Middle frontal gyrus (tissue), 1 donor: ENCODE measurements at regions not wholly inside any gene's neighbourhood (a gene's known extent, or its start where the extent isn't known, plus 50 kb on each side); places are given as distances from the start of the nearest gene placed in this dataset.

Experiments used
- DNase-seq: peaks from one replicate; pipeline ENCODE4 v3.0.0-alpha.2; 2015; ENCODE audit warnings: low spot score; ENCODE audit errors: extremely low spot score

GRCh38 chr4:27182211-27182610, 321.6 kb downstream of the STIM2 start:
- DNase-seq = no peak

GRCh38 chr4:27184508-27185155, 324.0 kb downstream of the STIM2 start:
- no peak for DNase-seq

- DNase-seq = no peak
These were observed 326.1 kb downstream of the STIM2 start for GRCh38 chr4:27186710-27187109.

DNA sequence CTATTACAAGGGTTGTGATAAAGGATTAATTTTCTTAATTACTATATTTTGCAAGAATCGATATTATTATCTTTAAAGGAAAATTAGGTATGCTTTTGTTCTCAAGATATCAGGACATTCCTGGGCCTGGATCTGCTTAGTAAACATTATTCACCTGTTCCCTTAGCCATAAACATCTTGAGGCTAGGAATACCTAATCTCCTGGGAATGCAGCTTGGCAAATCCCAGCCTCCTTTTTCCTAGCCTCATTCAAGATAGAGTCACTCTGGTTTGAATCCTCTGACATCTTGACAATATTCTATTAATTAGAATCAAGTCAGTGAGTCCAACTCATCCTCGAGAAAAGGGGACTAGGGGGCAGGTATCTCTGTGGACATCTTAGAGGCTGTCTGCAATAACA, 327.1 kb downstream of the STIM2 start:
- no peak for DNase-seq

DNA sequence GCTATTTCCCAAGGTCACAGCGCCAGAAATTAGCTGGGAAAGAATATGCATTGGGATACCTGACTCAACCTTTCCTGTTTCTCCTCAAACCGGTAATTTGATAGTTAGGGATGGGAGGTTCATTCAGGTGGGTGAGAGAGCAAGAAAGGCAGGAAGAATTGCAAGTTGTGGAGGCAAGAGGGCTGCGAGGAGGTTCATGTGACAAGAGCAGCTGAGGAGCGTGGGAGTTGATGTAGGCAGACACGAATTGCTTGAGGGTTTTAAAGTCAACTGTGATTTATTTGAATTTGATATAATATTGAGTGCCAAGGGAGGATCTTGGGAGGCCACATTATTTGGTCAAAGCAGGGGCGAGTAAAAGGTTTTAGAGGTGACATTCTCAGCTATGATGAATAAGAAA, 329.0 kb downstream of the STIM2 start:
- DNase-seq = no peak

DNA sequence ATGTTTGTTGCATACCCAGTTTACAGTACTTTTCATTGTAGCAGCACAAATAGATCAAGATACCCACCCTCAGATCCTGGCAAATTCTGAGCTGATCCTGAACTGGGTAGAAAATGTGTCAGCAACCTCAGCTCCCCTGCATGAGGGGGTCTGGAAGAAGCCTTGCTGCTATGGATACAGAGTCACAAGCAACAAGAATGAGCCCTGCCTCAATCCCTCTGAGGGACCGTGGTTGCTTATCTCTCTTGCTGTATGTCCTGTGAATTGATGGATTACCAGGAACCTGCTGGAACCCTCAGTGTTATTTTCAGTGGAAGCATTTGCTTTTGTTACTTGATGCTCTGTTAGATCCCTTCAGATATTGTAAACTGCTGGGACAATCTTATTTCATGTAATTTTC, 331.0 kb downstream of the STIM2 start:
- DNase-seq = no peak

DNA sequence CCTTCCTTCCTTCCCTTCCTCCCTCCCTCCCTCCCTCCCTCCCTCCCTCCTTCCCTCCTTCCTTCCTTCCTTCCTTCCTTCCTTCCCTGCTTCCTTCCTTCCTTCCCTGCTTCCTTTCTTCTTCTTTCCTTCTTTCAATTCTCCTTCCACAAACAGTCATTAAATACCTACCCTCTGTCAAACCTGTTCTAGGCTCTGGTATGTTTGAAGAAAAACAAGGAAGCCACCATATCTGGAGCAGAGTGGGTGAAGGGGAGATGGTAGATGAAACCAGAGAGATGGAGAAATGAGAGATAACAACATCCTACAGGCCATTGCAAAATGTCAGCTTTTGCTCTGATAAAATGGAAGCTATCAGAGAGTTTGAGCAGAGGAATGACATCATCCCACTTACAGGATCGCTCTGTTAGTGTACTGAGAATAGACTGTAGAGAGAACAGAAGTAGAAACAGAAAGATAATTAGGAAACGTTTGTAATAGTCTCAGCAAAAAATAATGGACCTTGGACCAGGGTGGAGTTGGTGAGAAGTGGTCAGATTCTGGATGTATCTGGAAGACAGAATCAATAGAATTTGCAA, 334.0 kb downstream of the STIM2 start:
- DNase-seq = no peak

- no peak for DNase-seq
These were observed 337.6 kb downstream of the STIM2 start for GRCh38 chr4:27198246-27198645.

- no peak for DNase-seq
These were observed 338.3 kb downstream of the STIM2 start for GRCh38 chr4:27198971-27199370.

DNA sequence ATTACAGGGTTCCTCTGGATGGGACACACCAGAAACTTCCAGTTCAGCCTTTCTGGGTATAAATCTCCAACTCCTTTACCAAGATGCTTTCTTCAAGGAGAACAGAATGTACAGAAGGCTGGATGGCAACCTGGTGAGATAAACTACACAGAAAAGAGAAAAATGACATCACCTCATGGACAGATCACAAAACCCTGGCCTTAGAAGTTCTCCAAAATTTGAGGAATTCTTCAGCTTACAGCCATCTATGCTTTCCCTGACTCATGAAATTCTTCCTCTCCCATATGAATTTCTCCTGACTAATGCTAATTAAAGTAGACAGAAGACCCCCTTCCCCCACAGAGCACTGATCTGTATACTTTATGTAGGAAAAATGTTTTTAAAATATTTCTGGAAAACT, 345.4 kb downstream of the STIM2 start:
- no peak for DNase-seq

- no peak for DNase-seq
These were observed 350.3 kb downstream of the STIM2 start for GRCh38 chr4:27210956-27211355.

- DNase-seq = no peak
These were observed 353.4 kb downstream of the STIM2 start for GRCh38 chr4:27214010-27214409.

DNA sequence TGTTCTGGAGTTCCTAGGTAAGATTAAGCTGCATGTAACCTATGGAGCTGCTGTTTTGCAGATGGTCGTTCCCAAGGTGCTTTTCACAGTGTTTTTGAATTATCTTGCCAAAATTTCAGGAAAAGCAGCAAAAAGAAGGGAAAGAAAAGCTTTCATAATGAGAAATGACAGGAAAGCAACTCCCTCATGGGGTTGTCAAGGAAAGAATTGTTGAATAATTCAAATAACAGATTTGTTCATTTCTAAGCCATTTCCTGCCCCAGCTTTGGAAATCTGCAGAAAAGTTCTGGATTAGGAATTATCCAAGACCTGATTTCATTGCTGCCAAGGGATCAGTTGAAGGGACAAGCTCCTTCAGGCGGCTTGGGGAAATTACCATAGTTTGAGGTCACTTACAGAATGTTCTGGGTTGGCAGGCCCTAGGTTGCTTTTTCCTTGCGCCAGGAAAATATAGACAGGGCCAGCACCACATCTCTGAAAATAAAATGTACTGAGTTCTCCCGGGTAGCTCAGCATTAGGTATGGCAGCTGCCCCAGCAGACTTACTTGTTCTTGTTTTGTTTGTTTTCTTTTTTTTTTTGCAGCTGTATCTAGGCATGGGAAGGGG, 354.7 kb downstream of the STIM2 start:
- no peak for DNase-seq

GRCh38 chr4:27217261-27217769, 356.7 kb downstream of the STIM2 start:
- no peak for DNase-seq

GRCh38 chr4:27218013-27218412, 357.4 kb downstream of the STIM2 start:
- DNase-seq = no peak

DNA sequence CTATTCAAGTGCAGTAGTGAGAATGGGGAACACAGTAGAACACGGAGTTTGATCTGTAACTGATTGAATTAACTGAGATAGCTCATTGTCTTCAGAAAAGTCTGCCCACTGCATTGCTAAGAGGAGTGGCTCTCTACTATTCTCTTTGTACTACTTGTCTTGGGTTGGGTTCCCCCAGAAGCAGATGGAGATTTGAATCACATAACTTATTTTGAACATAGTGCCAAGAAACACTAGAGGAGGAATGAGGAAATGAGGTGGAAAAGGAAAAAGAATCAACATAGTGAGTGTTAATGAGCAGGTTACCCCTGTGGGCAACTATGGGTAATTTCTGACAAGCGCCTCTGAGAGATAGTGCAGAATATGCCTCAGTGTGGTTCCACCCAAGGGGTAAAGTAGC, 362.7 kb downstream of the STIM2 start:
- DNase-seq = no peak

- DNase-seq = no peak
These were observed 372.9 kb downstream of the STIM2 start for GRCh38 chr4:27233531-27233930.

DNA sequence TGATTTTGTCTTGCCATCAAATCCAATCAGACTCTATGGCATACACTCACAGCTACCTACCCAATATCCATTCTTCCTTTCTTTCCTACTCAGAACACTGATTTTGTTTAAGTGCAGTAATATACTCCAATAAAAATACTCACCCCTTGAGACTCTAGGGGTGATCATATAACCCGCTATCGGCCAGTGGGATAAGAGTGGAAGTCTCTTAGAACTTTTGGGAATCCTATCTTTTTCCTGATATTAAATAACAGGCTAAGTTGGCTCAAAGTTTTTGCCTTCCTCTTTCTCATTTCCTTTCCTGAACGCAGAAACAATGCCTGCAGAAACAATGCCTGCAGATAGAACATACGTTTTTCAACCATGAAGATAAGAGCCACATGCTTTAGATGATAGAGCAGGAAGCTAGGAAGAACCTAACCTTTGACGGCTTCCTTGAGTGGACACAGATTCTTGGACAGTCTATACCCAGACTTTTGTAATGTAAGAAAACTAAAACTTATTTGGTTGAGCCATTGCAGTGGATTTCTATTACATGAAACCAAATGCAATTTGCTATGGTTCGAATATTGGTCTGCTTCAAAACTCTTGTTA, 373.8 kb downstream of the STIM2 start:
- DNase-seq = no peak

GRCh38 chr4:27239641-27240040, 379.0 kb downstream of the STIM2 start:
- DNase-seq = no peak

DNA sequence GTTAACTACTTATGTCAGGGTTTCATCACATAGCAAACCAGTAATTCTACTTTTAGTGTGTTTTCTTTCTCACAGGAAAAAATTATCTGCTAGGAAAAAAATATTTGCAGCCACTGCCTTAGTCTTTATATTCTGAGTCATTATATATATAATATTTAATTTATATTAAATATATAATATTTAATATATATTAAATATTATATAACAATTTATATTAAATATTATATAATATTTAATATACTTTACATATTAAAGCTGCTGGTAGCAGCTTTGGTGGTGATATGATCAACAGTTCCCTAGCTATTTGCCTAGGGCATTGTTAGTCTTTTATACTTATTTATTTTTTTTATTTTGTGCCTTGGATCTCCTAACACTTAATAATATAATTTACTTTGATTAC, 381.6 kb downstream of the STIM2 start:
- DNase-seq = no peak

GRCh38 chr4:27245216-27245615, 384.6 kb downstream of the STIM2 start:
- DNase-seq = no peak

GRCh38 chr4:27248829-27249228, 388.2 kb downstream of the STIM2 start:
- DNase-seq = no peak

- DNase-seq = no peak
These were observed 391.1 kb downstream of the STIM2 start for GRCh38 chr4:27251771-27252170.
